Stimulated activated naive B cell treated with anti-CD40 and anti-IgM and Interleukin-4, amounts not matched to agents 10 μg/mL and 1 μg/mL and 100 μg/mL, for 72 hours (primary cell): ENCODE measurements at regions not wholly inside any gene's neighbourhood (a gene's known extent, or its start where the extent isn't known, plus 50 kb on each side); places are given as distances from the start of the nearest gene placed in this dataset.
A peak's percentile ranks its signal among the peaks of the same experiment; 100 is the strongest.
"Not testable (repeated sequence)": the region's sequence is repeated elsewhere in the genome, so short reads cannot be mapped to it uniquely, and the experiment has no call there.

Experiments
- ATAC-seq, 2 donors: fragments of 150-1000 bp; cut with Tn5 transposase; replicated peaks; 2 replicates each; pipeline ENCODE4 v1.10.0; 2021; ENCODE audit warnings: moderate library complexity in 1 of 2
- DNase-seq: peaks from one replicate; pipeline ENCODE4 v3.0.0; 2021
- H3K27ac Mint-ChIP-seq: one replicate; pipeline ENCODE4 v1.8.0; 2022; ENCODE audit warnings: mild to moderate bottlenecking, mixed read lengths
- H3K27me3 Mint-ChIP-seq, 2 donors: one replicate each; pipeline ENCODE4 v1.8.0; 2022; ENCODE audit warnings: mixed read lengths in 2 of 2
- H3K36me3 Mint-ChIP-seq, 2 donors: one replicate each; pipeline ENCODE4 v1.8.0; 2022; ENCODE audit warnings: mixed read lengths in 2 of 2, mild to moderate bottlenecking in 1 of 2
- H3K4me1 Mint-ChIP-seq, 2 donors: one replicate each; pipeline ENCODE4 v1.8.0; 2022; ENCODE audit warnings: mixed read lengths in 2 of 2, mild to moderate bottlenecking in 1 of 2
- H3K4me3 Mint-ChIP-seq, 2 donors: one replicate each; pipeline ENCODE4 v1.8.0; 2022; ENCODE audit warnings: mild to moderate bottlenecking in 2 of 2, mixed read lengths in 2 of 2, moderate library complexity in 1 of 2
- H3K9me3 Mint-ChIP-seq, 2 donors: one replicate each; pipeline ENCODE4 v1.8.0; 2022; ENCODE audit warnings: mixed read lengths in 2 of 2, mild to moderate bottlenecking in 1 of 2

- Mint-ChIP-seq H3K27me3 (peaks cover 36 to 57% of the 10 kb centered on the region in 2 donors), H3K27ac (peak overlapping the region; percentile 84), H3K9me3 (peaks cover 0 to 2% of the 10 kb centered on the region in 2 donors), H3K4me1 (peaks cover 4 to 5% of the 10 kb centered on the region in 2 donors), H3K36me3 (no peaks in the 10 kb centered on the region), H3K4me3 (peak overlapping the region; percentile 32 to 64)
- ATAC-seq, result peak; percentile 57 to 77
- no peak for DNase-seq
Measured at GRCh38 chr6:28606424-28607391, 81.0 kb downstream of the GPX5 start.

- H3K4me1 Mint-ChIP-seq, result peaks cover 4 to 5% of the 10 kb centered on the region in 2 donors
- DNase-seq, result no peak
- no peak overlapping the region for H3K27ac Mint-ChIP-seq
- H3K36me3 Mint-ChIP-seq, result no peaks in the 10 kb centered on the region
- no peak overlapping the region for H3K4me3 Mint-ChIP-seq
- peaks cover 36 to 59% of the 10 kb centered on the region in 2 donors for H3K27me3 Mint-ChIP-seq
- H3K9me3 Mint-ChIP-seq, result peaks cover 0 to 2% of the 10 kb centered on the region in 2 donors
- no peak for ATAC-seq
Measured at GRCh38 chr6:28607990-28608389, 82.3 kb downstream of the GPX5 start.

- no peak overlapping the region for H3K4me3 Mint-ChIP-seq
- no peaks in the 10 kb centered on the region for H3K36me3 Mint-ChIP-seq
- no peak overlapping the region for H3K27ac Mint-ChIP-seq
- peaks cover 4 to 5% of the 10 kb centered on the region in 2 donors for H3K4me1 Mint-ChIP-seq
- peaks cover 0 to 2% of the 10 kb centered on the region in 2 donors for H3K9me3 Mint-ChIP-seq
- no peak for ATAC-seq
- DNase-seq, result no peak
- H3K27me3 Mint-ChIP-seq, result peaks cover 45 to 70% of the 10 kb centered on the region in 2 donors
Measured at GRCh38 chr6:28609672-28610071, 84.0 kb downstream of the GPX5 start.

- H3K27ac Mint-ChIP-seq, result no peak overlapping the region
- H3K4me1 Mint-ChIP-seq, result no peaks in the 10 kb centered on the region
- no peak overlapping the region for H3K4me3 Mint-ChIP-seq
- H3K9me3 Mint-ChIP-seq, result peaks cover 0 to 3% of the 10 kb centered on the region in 2 donors
- DNase-seq (no peak), ATAC-seq (no peak)
- no peaks in the 10 kb centered on the region for H3K36me3 Mint-ChIP-seq
- peaks cover 49 to 56% of the 10 kb centered on the region in 2 donors for H3K27me3 Mint-ChIP-seq
Measured at GRCh38 chr6:28615616-28615954, 89.9 kb downstream of the GPX5 start.

GRCh38 chr6:28615955-28616747, 90.5 kb downstream of the GPX5 start:
- H3K27me3 Mint-ChIP-seq, result peaks cover 52 to 60% of the 10 kb centered on the region in 2 donors
- H3K4me1 Mint-ChIP-seq, result no peaks in the 10 kb centered on the region
- no peak overlapping the region for H3K27ac Mint-ChIP-seq
- H3K4me3 Mint-ChIP-seq, result no peak overlapping the region
- DNase-seq (no peak), ATAC-seq (no peak)
- no peaks in the 10 kb centered on the region for H3K36me3 Mint-ChIP-seq
- H3K9me3 Mint-ChIP-seq, result peaks cover 0 to 3% of the 10 kb centered on the region in 2 donors

GRCh38 chr6:28618898-28619555, 93.3 kb downstream of the GPX5 start:
- Mint-ChIP-seq H3K36me3 (peaks cover 0 to 4% of the 10 kb centered on the region in 2 donors), H3K27ac (no peak overlapping the region)

GRCh38 chr6:28621268-28621667, 95.6 kb downstream of the GPX5 start:
- not testable (repeated sequence) for H3K4me1 Mint-ChIP-seq, H3K9me3 Mint-ChIP-seq, H3K4me3 Mint-ChIP-seq, DNase-seq, H3K27ac Mint-ChIP-seq, H3K36me3 Mint-ChIP-seq, ATAC-seq
- H3K27me3 Mint-ChIP-seq, result peaks cover 25 to 31% of the 10 kb centered on the region in 2 donors

More at GRCh38 chr6:28618898-28619555, 93.3 kb downstream of the GPX5 start:
- ATAC-seq (no peak), DNase-seq (no peak)
- Mint-ChIP-seq H3K4me1 (no peaks in the 10 kb centered on the region), H3K4me3 (no peak overlapping the region), H3K27me3 (peaks cover 45% of the 10 kb centered on the region in 2 donors), H3K9me3 (peaks cover 3 to 7% of the 10 kb centered on the region in 2 donors)

- not testable (repeated sequence) for H3K4me3 Mint-ChIP-seq, H3K4me1 Mint-ChIP-seq, ATAC-seq, H3K36me3 Mint-ChIP-seq, H3K27ac Mint-ChIP-seq, DNase-seq
- H3K27me3 Mint-ChIP-seq, result peaks cover 14 to 22% of the 10 kb centered on the region in 2 donors
- peaks cover 7 to 10% of the 10 kb centered on the region in 2 donors for H3K9me3 Mint-ChIP-seq
Measured at GRCh38 chr6:28623242-28623641, 97.6 kb downstream of the GPX5 start.

GRCh38 chr6:28626386-28626785, 100.7 kb downstream of the GPX5 start:
- not testable (repeated sequence) for H3K36me3 Mint-ChIP-seq, ATAC-seq, H3K27ac Mint-ChIP-seq, H3K4me3 Mint-ChIP-seq, DNase-seq, H3K4me1 Mint-ChIP-seq
- Mint-ChIP-seq H3K9me3 (peaks cover 7 to 12% of the 10 kb centered on the region in 2 donors), H3K27me3 (peaks cover 12 to 15% of the 10 kb centered on the region in 2 donors)

GRCh38 chr6:28632326-28632851, 106.7 kb downstream of the GPX5 start:
- peaks cover 55 to 68% of the 10 kb centered on the region in 2 donors for H3K27me3 Mint-ChIP-seq
- H3K36me3 Mint-ChIP-seq, result no peaks in the 10 kb centered on the region
- DNase-seq (no peak), ATAC-seq (no peak)
- H3K4me3 Mint-ChIP-seq, result no peak overlapping the region
- peaks cover 4 to 6% of the 10 kb centered on the region in 2 donors for H3K9me3 Mint-ChIP-seq
- H3K27ac Mint-ChIP-seq, result no peak overlapping the region
- peaks cover 10 to 13% of the 10 kb centered on the region in 2 donors for H3K4me1 Mint-ChIP-seq

- H3K27me3 Mint-ChIP-seq, result peaks cover 56 to 72% of the 10 kb centered on the region in 2 donors
- DNase-seq, result no peak
- no peak for ATAC-seq
- H3K27ac Mint-ChIP-seq, result no peak overlapping the region
- peaks cover 0 to 4% of the 10 kb centered on the region in 2 donors for H3K9me3 Mint-ChIP-seq
- no peaks in the 10 kb centered on the region for H3K36me3 Mint-ChIP-seq
- H3K4me1 Mint-ChIP-seq, result peaks cover 10 to 13% of the 10 kb centered on the region in 2 donors
- H3K4me3 Mint-ChIP-seq, result no peak overlapping the region
Measured at GRCh38 chr6:28633445-28634215, 107.9 kb downstream of the GPX5 start.

GRCh38 chr6:28634411-28634760, 108.7 kb downstream of the GPX5 start:
- H3K4me3 Mint-ChIP-seq, result peak overlapping the region in 1 of 2 donors; percentile 68
- no peak for DNase-seq
- peaks cover 10 to 13% of the 10 kb centered on the region in 2 donors for H3K4me1 Mint-ChIP-seq
- H3K27me3 Mint-ChIP-seq, result peaks cover 61 to 79% of the 10 kb centered on the region in 2 donors
- H3K36me3 Mint-ChIP-seq, result no peaks in the 10 kb centered on the region
- no peak for ATAC-seq
- H3K9me3 Mint-ChIP-seq, result peaks cover 3 to 4% of the 10 kb centered on the region in 2 donors
- H3K27ac Mint-ChIP-seq, result no peak overlapping the region
